ENCODE measurements at regions not wholly inside any gene's neighbourhood (a gene's known extent, or its start where the extent isn't known, plus 50 kb on each side); places are given as distances from the start of the nearest gene placed in this dataset.

DNA sequence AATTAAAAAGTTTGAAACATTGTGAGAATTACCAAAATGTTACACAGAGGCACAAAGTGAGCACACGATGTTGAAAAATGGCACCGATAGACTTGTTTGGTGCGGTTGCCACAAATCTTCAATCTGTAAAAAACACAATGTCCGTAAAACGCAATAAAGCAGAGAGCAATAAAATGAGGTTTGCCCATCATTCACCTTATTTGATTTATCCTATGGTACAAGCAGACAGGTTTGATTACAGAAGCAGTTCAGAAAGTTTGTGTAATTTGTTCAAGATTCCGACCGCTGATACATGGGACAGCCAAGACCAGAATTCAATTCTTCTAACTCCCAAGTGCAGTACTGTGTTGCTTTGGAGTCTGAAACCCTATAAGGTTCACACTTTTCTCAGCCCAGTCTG is 318.3 kb upstream of the PROX1 start:
- FAIRE-seq (no peak), DNase-seq (ENCODE audit: insufficient read length, low spot score) (no peak)

DNA sequence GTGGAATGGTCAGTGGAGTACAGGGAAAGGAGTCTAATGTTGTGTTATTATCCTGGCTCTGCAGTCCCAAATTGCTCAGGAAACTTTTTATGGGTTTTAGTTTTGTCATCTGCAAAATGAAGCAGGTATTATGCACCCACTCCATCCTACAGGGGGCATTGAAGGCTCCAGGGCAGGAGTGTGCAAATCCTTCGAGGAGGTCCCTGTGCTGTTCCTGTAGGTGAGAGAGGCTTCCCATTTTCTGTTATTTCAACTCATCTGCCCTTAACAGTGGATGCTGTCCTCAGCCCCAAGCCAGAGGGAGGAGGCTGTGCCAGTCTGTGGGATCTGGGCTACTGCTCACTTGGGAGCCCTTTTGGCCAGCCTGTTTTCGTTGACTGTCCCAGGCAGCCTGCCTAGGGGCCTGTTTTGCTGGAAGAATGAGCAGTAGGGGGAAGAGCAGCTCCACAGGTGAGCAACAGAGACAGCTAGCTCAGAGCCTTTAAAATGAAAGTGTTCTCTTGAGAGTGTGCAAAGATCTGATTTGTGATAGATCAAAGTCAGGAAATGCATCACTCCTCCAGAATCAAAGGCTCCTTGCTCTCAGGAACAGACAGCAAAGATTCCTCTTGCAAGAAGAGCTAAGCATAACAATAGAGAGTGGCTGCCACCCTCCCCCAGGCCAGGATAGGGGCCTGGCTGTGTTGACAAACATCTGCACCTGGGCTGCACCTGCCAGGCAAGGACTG is 317.6 kb upstream of the PROX1 start:
- FAIRE-seq, result no peak
- DNase-seq (ENCODE audit: insufficient read length, low spot score), result no peak

DNA sequence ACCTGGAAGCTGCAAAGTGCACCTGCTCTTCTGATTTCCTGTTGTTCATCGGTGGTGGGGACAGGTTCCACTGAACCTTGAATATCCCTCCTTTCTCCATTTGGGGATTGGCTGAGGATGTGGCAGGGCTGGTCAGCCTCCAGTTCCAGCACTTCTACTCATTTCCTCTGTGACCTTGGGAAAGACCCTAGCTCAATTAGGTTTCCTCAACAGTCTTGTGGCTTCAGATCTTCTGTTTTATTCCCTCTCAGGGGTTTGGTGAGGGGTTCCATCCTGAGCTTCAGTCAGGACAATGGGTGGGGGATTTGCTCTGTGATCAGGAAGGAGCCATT is 317.1 kb upstream of the PROX1 start:
- no peak for FAIRE-seq
- DNase-seq (ENCODE audit: insufficient read length, low spot score), result no peak

DNA sequence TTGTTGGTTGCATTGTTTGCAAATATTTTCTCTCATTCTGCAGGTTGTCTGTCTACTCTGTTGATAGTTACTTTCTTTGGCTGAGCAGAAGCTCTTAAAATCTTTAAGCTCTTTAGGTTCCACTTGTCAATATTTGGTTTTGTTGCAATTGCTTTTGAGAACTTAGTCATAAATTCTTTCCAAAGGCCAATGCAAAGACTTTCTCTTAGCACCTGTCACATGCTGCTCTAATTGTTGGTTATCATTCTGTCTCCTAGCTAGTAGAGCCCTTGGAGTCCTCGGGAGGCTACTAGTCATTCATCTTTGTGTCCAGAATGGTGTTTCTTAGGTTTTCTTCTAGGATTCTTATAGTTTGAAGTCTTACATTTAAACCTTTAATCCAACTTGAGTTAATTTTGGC is 312.7 kb upstream of the PROX1 start:
- FAIRE-seq, result no peak

DNA sequence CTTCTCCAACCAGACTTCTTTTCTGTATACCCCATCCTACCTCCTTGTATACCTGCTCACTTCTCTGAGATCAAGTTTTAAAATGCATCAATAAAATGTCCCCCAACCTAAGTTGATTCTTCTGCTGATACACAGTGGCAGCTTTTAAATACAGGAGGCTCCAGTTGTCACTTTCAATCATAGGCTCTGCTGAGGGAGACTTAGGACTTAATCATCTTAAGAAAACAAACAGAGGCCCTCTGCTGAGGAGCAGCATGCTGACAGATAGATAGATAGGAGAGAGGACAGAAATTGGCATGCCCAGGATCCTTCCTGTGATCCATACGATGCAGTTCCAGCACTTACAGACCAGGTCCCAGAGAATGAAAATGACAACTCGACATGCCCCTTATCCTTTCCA is 311.0 kb upstream of the PROX1 start:
- FAIRE-seq (no peak), DNase-seq (ENCODE audit: insufficient read length, low spot score) (no peak)

More for the DNA sequence above, 312.7 kb upstream of the PROX1 start:
- DNase-seq (ENCODE audit: insufficient read length, low spot score), result no peak

DNA sequence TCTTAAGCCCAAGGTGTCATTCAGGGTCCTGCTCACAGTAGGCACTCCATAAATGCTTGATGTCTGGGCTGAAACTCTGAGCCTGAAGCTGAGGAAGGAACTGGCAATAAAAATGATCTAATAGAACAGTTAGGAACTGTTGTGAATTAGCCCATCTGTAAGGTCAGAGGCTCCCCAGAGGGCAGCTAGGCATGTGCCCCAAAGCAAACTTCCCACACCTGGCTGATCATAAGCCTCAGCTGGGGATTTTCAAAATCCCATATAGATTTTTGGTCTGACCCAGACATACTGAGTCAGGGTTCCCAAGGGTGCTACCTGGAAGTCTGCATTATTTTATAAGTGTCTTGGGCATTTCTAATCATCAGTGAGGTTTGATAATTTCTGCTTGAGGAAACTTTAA is 309.4 kb upstream of the PROX1 start:
- FAIRE-seq (no peak), DNase-seq (ENCODE audit: insufficient read length, low spot score) (no peak)

DNA sequence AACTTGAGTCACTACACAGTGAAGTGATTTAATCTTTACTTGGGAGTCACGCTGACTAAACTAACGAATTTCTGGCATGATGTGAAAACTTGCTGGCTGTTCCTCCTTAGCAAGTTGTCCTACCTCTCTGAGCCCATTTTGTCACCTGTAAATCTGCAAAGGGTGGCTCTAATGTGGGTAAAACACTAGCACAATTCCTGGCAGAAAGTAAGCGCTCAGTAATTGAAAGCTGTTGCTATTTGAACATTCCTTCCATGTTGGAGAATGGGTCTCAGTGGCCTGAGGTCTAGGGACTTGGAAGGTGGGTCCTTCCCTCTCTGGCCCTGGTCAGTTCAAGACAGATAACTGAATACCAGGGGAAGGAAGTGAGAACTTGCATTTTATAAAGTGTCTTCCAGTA is 309.0 kb upstream of the PROX1 start:
- FAIRE-seq, result no peak

DNA sequence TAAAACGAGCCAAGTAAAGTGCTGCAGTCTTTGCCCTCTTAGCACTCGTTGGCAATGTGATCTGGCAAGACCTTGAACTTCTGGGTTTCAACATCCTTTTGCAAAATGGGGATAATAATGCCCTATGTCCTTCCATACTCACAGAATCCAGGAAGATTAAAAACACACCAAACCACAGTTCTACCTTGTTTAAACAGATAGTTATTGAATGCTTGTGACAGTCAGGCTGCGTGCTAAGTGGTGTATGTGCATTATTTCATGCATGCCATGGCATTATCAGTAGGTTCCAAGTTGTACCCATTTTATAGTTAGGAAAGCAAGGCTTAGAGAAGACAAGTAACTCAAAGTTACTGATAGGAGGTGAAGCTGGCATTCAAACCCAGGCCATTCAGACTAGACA is 308.6 kb upstream of the PROX1 start:
- no peak for FAIRE-seq
- DNase-seq (ENCODE audit: insufficient read length, low spot score), result no peak

More for the DNA sequence above, 309.0 kb upstream of the PROX1 start:
- no peak for DNase-seq (ENCODE audit: insufficient read length, low spot score)

DNA sequence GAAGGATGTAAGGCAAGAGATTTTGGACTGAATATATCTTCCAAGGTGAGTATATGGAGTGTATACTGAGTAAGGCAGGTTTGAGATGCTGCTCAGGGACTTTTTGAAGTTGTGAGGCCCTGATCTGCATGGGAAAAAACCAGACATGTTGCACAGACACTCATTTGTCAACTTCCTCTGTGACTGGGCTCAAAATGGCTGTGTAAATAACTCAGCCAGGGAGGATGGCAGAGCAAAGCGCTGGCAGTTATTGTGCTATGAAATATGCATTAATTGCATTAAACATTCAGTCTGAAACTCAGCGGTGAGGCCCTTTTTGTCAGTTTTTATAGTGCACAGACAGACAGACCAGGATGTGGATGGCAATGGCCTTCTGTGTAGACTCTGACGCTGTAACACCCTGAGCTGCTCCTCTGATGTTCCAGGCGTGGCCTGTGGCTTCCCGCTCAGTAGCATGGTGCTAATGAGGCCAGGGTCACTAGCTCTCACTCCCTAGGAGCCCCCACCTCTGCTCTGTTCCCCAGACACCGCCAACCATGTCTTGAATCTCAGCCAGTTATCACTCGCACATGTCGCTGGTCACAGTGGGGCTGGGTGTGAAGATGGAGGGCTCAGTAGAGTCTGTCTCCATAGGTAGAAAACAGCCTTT is 307.0 kb upstream of the PROX1 start:
- DNase-seq (ENCODE audit: insufficient read length, low spot score) (no peak), FAIRE-seq (no peak)

DNA sequence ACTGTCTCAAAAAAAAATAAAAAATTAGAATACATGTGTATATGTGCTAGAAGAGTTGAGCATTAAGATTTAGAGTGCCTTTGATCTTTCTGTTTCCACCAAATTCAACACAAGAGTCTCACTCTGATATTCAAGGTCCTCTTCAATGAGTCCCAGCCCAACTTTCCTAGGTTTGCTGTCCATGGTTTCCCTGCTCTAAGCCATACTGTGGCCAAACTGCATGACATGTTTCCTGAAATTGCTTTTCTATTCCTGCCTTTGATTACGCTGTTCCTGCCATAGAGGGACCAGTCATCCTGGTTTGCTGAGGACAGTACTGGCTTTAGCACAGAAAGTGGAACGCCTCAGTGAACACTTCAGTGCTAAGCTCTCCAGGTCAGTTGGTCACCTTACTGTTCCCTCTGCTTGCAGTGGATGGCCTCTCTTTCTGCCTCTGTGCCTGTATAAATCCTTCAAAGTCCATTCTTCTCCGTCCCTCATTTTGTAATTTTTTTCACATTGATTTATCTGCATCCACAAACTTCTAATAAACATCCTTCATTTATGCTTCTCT is 305.9 kb upstream of the PROX1 start:
- no peak for DNase-seq (ENCODE audit: insufficient read length, low spot score)
- no peak for FAIRE-seq

DNA sequence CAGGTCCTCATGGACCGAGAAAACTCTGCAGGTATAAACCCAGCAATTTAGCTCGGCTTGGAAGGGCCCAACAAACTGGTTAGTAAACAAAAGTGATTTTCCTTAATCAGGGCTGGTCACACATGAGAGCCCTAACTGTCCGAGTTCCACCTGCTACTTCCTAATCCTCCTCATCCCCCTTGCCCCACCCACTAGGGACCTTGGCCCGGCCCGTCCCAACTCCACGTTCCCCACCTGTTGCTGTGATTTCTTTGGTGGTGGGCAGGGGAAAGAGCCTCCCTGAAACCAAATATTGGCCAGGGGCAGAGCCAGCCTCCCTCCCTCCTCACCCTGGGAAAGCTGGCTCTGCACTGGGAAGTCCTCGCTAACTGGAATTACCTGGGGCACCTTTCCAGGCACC is 304.2 kb upstream of the PROX1 start:
- DNase-seq (ENCODE audit: insufficient read length, low spot score), result no peak
- no peak for FAIRE-seq

DNA sequence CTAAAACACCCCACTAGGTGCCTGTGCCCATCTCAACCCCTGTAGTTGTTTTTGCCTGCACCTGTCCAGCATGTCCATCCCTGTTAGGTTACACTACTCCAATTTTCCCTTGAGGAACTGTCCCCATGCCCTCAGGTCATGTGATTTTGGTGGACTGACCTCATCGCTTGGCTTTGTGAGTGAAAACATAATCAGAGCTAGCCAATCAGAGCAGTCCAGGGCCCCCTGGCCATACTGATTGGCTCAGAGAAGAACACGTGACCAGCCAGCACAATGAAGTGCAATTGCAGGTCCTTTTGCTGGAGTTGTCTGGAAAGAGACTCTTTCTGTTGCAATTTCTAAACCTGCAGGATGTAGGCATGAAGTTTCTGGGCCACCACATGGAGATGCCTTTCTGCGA is 303.3 kb upstream of the PROX1 start:
- DNase-seq (ENCODE audit: insufficient read length, low spot score) (no peak), FAIRE-seq (no peak)

DNA sequence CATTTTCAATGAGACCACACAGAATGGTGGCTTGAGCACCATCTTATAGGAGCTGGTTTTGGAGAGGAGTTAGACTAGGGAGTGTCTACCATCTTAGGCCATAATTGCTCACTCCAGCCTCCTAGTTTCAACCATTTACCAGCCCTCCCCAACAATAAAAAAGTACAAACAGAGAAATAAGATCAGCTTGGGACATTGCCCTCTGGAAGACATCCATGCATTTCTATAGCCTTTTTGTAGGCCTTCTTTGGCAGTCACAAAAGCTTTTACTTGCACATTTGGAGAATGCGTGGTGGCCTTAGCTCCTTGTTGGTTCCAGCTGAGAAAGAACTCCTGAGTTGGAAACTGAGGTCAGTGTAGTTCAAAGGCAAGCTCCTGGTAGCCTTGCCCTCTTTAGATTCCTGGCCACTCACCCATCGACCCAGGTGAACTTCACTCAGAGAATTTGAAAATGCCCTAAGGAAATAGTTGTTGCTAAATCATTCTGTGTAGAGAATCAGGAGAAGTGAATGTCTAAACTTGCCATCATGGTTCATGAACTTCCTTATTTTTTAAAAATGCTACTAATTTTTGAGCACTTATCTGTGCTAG is 301.7 kb upstream of the PROX1 start:
- DNase-seq (ENCODE audit: insufficient read length, low spot score) (no peak), FAIRE-seq (no peak)

DNA sequence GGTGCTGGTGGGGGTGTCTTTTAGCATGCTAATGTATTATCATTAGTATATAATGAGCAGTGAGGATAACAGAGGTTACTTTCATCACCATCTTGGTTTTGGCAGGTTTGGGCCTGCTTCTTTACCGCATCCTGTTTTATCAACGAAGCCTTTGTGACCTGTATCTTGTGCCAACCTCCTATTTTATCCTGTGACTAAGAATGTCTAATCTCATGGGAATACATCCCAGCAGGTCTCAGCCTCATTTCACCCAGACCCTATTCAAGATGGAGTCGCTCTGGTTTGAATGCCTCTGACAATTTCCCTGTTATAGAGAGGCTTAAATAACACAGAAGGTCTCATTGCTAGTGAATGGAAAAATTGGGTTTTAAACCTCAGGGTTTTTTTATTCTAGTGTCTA is 300.8 kb upstream of the PROX1 start:
- FAIRE-seq, result no peak
- no peak for DNase-seq (ENCODE audit: insufficient read length, low spot score)

DNA sequence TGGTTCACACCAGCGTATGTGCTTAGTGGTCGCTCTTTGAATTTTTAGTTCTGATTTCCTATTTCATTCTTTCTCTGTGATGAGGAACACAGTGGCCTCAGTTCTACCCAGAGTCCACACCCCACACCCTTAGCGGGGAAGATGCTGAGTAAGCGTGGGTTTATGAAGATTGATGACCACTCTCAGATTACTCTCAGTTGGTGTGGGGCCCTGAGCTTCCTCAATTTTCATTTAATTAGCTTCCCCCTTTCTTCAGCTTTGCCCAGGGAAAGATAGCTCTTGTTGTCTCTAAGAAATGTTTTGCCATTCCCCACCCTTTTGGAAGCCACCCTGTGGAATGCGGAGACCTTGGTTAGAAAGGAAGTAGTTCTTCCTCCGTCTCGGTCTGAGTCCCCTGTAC is 299.9 kb upstream of the PROX1 start:
- DNase-seq (ENCODE audit: insufficient read length, low spot score) (no peak), FAIRE-seq (no peak)

DNA sequence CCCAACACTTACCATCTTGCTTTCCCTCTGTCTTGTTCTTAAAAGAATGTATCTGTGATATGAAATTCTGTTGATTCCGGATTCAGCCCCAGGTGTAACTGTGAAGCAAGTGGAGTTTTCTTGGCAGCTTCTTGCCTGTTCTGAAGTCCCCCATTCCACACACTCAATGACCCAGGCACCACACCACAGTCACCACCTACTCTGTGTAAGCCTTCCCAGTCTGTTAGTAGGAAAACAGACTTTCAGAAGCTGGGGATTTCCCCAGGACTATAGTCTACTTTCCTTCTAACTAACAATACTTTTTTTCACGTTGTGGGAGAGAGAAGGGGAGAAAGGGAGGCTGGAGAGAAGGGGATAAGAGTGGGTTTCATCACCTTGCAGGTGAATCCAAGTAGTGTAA is 299.1 kb upstream of the PROX1 start:
- FAIRE-seq (no peak), DNase-seq (ENCODE audit: insufficient read length, low spot score) (no peak)

DNA sequence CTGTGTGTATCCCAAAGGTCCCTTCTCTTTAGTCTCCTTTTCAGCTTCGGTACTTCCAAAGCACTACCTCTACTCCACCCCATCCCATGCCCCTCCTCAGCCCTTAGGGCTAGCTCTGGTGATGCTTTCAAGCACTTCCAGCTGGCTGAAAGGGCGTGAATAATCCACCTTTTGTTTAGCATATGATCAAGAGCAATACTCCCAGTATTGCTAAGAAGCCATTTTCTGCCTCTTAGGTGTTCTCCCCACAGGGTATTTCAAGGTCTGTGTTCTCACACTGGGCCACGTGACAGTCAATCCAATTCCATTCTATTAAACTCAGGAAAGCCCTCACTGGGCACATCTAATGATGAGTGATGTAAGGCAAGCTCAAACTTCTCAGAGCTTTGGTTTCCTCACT is 298.5 kb upstream of the PROX1 start:
- FAIRE-seq (no peak), DNase-seq (ENCODE audit: insufficient read length, low spot score) (no peak)

DNA sequence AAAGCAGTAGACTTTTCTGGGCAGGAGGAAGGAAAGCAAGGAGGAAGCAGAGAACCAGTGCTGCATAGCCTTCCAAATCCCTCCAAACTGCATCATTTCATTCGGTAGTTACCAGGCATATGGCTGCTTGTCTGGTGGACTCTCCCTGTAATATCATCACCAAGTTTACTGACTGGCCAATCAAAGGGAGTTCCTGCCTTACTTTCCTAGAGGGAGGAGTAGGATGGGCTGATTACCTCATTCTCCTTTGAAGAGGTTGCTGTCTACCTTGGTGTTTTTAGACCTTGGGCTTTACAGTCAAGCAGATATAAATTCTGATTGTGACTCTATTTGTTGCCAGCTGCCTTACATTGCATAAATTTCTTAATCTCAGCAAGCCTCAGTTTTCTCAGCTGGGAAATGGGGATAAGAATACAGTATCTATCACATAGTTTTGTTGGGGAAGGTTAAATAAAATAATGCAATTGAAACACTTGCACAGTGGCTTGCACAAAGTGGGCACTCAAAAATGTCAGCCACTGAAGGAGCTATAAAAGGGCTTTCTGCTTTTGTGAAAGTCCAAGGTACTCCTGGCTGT is 297.3 kb upstream of the PROX1 start:
- FAIRE-seq, result no peak
- no peak for DNase-seq (ENCODE audit: insufficient read length, low spot score)

DNA sequence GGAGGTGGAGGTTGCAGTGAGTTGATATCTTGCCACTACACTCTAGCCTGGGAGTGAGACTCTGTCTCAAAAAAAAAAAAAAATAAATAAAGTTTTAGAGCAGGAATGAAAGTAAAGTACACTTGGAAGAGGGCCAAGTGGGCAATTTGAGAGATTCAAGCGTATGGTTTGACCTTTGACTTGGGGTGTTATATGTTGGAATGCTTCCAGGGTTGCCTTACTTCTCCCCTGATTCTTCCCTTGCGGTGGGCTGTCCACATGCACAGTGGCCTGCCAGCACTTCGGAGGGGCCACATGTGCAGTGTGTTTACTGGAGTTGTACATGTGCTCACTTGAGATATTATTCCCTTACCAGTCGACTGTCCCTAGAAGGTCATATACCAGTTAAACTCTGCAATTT is 295.5 kb upstream of the PROX1 start:
- DNase-seq (ENCODE audit: insufficient read length, low spot score), result no peak
- no peak for FAIRE-seq

DNA sequence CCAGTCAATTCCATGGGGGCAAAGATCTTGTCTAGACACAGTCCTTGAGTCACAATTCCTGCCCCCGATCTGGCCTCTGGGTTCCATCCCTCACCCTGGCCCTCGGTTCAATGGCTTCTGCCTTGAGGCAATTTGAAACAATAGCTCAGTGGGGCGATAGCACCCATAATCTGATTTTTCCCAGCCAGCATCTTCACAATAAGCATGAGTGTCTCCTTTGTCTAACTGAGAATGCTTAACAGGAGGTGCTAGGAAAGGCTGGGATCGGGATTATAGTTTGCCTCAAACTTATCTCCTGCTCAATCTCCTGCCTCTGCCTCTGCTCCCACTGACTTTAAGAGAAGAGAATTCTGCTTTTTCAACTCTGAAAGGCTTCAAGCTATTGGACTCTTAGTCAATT is 293.9 kb upstream of the PROX1 start:
- no peak for DNase-seq (ENCODE audit: insufficient read length, low spot score)
- no peak for FAIRE-seq

DNA sequence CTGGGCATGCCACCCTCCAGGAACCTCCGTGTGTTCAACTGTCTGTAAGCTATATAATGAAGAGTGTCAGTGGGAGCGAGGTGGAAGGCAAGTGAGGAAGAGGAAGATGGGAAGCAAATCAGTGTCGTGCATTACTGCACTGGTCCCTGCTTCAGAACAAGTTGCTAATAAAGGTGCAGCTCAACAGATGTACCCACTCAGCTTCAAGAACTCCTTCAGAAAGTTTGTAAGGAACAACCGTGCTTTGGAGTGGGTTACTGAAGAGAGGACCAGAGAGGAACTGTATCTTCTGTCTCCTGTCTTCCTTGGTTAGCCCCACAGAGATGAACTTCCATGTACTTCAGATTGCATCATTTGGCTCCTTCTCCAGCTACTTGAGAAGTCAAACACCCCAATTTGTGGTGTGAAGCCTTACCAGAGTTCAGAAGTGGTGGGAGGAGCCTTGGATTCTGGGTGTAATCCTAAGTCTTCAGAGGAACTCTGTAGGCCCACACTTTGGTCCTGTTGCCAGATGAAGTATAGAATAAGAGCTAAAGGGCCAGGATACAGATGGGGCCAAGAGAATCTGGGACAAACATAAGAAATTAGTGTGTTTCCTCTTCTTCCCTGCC is 290.5 kb upstream of the PROX1 start:
- FAIRE-seq (no peak), DNase-seq (ENCODE audit: insufficient read length, low spot score) (no peak)

All from HTR-8/SVneo (cell line).